ENCODE measurements at regions not wholly inside any gene's neighbourhood (a gene's known extent, or its start where the extent isn't known, plus 50 kb on each side); places are given as distances from the start of the nearest gene placed in this dataset.
"Not testable (repeated sequence)": the region's sequence is repeated elsewhere in the genome, so short reads cannot be mapped to it uniquely, and the experiment has no call there.

- not testable (repeated sequence) for DNase-seq (ENCODE audit: low read depth)
Measured at GRCh38 chr16:15307184-15307583, 70.9 kb downstream of the NPIPA5 start.

DNA sequence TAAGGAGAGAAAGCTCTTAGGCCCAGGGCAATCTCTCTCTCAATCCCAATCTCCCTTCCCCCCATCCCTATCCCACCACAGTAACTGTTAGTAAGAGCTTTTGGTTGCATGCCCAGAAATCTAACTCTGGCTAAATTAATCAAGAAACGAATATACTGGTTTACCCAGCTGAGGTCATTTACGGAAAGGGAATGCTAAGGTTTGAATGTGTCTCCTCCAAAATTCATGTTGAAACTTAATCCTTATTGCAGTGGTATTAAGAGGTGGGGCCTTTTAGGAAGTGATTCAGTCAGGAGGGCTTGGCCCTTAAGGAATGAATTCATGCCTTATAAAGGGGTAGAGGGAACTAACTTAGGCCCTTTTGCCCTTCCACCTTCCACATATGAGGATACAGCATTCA, 72.2 kb downstream of the NPIPA5 start:
- peak; percentile 57 for DNase-seq (ENCODE audit: low read depth)

DNA sequence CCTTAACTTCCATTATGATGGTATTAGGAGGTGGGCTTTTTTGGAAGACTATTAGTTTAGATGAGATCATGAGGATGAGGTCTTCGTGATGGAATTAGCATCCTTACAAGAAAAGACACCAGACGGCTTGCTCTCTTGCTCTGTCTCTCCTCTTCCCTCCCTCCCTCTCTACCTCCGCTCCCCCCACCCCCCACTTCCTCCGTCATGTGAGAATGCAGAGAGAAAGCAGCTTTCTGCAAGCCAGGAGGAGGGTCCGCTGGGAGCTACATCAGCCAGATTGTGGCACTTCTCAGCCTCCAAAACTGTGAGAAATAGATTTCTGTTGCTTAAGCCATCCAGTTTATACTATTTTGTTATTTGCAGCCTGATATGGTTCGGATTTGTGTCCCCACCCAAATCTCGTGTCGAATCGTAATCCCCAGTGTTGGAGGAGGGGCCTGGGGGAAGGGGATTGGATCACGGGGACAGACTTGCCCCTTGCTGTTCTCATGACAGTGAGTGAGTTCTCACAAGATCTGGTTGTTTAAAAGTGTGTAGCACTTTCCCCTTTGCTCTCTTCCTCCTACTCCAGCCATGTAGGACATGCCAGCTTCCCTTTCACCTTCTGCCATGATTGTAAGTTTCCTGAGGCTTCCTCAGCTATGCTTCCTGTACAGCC, 74.3 kb downstream of the NPIPA5 start:
- DNase-seq (ENCODE audit: low read depth): not testable (repeated sequence)

- not testable (repeated sequence) for DNase-seq (ENCODE audit: low read depth)
Measured at GRCh38 chr16:15297104-15297503, 81.0 kb downstream of the NPIPA5 start.

- DNase-seq (ENCODE audit: low read depth): not testable (repeated sequence)
Measured at GRCh38 chr16:15274796-15275195, 103.3 kb downstream of the NPIPA5 start.

DNA sequence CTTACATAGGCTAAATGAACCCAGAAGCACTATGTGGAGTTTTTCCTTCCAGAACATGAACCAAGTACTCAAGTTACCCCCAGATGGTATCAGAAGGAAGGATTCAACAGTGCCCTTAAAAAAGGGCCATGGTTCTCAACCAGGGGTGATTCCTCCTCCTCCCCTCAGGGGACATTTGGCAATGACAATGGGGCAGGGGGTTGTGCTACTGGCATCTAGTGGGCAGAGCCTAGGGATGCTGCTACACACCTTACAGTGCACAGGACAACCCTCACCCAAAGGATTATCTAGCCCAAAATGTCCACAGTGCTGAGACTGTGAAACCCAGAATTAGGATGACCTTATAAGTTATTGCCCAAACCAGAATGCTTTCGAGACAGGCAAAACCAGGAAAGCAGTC, 104.1 kb downstream of the NPIPA5 start:
- not testable (repeated sequence) for DNase-seq (ENCODE audit: low read depth)

DNA sequence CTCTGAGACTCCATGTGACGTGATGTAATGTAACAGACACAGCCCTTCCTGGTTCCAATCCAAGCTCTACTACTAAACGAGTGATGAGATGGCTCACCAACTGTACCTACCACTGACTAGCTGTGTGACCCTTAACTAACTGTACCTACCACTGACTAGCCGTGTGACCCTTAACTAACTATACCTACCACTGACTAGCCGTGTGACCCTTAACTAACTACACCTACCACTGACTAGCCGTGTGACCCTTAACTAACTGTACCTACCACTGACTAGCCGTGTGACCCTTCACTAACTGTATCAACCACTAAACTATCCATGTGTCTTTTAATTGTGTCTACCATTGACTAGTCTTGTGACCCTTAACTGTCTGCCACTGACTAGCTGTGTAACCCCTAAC, 111.2 kb downstream of the NPIPA5 start:
- not testable (repeated sequence) for DNase-seq (ENCODE audit: low read depth)

GRCh38 chr16:15262212-15262611, 115.9 kb downstream of the NPIPA5 start:
- not testable (repeated sequence) for DNase-seq (ENCODE audit: low read depth)

DNA sequence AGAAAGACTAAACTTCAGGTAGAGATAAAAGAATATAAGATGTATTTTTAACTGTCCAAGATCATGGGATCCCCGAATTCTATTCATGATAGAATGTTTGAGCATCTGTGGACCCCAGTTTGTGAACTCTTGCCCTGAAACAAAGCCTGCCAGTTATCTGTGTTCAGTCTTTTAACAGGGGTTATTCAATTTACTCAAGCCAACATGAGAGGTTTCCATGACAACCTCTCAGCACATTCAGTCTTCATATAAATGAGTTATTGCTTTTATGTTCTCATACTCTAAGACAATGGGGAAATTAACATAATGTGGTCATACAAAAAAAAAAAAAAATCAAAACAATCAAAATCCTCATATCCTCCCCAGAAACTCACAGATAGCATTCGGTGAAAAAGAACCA, 130.1 kb downstream of the NPIPA5 start:
- not testable (repeated sequence) for DNase-seq (ENCODE audit: low read depth)

DNA sequence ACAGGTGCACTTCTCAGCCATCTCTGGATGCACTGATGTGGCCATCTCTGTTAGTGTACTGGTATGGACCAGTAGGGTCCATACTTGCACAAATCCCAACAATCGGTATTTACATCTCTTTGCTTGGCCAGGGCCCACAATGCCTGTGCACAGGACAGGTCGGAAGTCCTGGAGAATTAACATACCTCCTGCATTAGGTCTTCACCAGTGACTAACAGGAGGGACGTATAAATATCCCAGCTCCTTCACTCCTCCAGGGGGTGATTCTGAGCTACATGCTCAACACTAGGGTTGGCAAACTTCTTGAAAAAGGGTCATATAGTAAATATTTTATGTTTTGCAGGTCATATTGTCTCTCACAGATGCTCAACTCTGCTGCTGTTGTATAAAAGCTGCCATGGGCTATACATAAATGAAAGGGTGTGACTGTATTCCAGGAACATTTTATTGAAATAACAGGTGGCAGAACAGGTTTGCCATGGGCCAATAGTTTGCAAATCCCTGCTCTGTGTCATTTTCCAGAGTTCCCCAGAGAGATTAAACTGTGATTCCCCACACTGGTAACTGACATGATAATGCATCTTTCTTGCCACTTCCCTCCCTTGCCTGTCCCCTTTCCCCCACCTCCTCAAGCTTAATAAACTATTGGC, 141.3 kb downstream of the NPIPA5 start:
- DNase-seq (ENCODE audit: low read depth): not testable (repeated sequence)

DNA sequence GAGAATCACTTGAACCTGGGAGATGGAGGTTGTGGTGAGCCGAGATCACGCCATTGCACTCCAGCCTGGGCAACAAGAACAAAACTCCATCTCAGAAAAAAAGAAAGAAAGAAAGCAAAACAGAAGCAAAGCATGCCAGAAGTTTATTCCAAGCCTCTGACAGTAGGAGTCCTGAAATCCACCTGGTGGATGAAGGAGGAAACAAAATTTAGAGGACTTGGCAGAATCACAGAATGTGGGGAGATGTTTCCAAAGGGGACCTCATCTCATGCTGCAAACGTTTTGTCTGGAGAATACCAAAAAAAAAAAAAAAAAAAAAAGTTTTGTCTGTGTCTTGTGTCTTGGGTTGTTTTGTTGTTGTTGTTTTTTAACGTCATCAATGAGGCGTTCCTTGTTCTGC, 141.1 kb upstream of the RRN3 start:
- not testable (repeated sequence) for DNase-seq (ENCODE audit: low read depth)

DNA sequence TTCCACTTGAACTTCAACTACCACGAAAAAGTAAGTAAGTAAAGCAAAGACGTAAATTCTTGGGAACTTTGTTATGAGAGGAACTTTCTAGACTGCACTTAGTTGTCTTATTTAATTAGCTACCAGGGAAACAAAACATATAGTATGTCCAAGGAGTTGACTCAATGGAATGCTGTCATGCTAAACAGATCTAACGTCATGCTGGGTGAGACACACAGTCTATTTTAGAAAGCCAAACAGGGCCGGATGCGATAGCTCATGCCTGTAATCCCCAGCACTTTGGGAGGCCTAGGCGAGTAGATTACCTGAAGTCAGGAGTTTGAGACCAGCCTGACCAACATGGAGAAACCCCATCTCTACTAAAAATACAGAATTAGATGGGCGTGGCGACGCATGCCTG, 140.6 kb upstream of the RRN3 start:
- DNase-seq (ENCODE audit: low read depth): not testable (repeated sequence)

- not testable (repeated sequence) for DNase-seq (ENCODE audit: low read depth)
Measured at GRCh38 chr16:15230432-15230831, 136.4 kb upstream of the RRN3 start.

DNA sequence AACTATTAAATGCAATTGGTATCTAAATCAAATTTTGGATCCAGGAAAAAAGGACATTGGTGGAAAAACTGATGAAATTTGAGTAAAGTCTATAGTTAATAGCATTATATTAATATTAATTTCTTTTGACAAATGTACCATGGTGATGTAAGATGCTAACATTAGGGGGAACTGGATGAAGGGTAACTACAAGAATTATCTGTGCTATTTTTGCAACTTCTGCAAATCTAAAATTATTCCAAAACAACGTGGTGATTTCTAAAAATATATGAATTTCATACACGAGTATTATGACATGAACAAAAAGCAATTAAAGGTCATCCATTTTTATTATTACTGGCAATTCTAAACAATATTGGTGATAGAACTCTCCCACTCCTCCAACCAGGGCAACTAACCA, 135.6 kb upstream of the RRN3 start:
- DNase-seq (ENCODE audit: low read depth): not testable (repeated sequence)

DNA sequence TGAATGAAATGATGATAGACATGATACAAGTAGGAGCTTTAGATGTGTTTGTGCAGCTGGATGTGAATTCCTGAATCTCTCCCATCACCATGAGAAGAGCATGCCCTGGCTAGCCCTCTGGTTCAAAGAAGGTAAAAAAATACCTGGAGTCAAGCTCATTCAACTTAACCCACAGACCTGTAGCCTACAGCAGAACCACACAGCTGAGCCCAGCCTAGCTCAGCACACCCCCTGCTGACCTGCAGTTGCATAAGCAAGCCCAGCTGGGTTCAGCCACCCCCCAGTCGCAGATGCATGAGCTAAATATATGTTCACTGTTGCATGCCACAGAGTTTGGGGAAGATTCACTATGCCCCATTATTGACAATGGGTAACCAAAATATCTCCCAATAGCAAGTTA, 130.6 kb upstream of the RRN3 start:
- DNase-seq (ENCODE audit: low read depth): not testable (repeated sequence)

DNA sequence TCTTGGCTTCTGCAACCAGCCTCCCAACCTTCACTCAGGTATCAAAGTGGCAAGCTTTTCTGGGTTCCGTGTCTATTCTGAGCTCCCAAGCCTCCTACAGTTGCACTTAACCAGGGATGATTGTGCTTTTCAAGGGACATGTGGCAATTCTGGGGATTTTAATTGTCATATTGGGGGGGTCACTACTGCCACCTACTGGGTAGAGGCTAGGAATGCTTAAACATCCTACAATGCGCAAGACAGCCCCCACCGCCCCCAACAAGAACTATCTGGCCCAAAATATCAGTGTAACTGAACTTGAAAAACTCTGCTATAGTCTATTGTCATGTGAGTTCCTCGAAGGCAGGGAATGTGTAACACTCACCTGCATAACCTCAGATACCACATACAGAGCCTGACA, 129.3 kb upstream of the RRN3 start:
- not testable (repeated sequence) for DNase-seq (ENCODE audit: low read depth)

- peak; percentile 24 for DNase-seq (ENCODE audit: low read depth)
Measured at GRCh38 chr16:15219679-15220615, 125.9 kb upstream of the RRN3 start.

DNA sequence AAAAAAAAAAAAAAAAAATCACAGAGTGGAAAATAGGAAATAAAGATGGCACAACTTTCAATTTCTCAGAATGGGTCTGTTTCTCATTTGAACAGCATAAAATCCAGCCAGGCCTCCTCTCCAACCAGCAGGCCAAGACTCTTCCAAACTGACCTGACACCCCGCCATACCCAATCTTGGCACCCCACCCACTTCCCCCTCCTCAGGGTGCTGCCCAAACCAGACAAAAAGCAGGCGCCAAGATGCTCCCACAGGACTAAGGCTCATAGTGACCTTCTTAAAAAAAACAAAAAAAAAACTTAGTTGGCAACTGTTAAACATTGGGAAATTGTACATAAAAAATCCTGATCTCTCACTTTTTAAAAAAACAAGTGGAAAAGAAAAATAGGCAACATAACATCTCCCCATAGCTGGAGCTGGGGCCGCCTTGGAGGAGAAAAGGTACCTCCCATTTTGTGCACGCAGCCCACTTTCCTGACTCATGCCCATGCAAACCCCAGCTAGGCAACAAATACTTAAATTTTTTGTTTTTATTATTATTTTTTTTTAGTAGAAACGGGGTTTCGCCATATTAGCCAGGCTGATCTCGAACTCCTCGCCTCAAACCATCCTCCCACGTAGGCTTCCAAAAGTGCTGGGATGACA, 124.9 kb upstream of the RRN3 start:
- not testable (repeated sequence) for DNase-seq (ENCODE audit: low read depth)

- not testable (repeated sequence) for DNase-seq (ENCODE audit: low read depth)
Measured at GRCh38 chr16:15207202-15207981, 113.3 kb upstream of the RRN3 start.

DNA sequence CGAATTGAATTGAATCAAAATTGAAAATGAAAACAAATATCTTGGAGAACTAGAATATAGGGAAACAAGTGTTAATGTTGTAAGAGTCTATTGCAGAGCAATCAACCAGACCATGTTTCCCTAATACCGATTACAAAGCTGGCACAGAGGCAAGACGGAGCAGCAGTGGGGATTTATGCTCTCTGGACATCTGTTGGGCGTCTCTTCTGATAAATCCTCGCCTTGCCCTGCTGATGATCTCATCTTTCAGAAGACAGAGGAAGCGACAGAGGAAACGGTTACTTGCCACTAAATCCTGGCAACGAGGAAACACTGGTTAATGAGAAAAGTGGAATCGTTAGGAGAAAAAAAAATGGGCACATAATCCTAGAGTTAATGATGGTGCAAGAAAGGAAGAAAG, 112.4 kb upstream of the RRN3 start:
- DNase-seq (ENCODE audit: low read depth): not testable (repeated sequence)

DNA sequence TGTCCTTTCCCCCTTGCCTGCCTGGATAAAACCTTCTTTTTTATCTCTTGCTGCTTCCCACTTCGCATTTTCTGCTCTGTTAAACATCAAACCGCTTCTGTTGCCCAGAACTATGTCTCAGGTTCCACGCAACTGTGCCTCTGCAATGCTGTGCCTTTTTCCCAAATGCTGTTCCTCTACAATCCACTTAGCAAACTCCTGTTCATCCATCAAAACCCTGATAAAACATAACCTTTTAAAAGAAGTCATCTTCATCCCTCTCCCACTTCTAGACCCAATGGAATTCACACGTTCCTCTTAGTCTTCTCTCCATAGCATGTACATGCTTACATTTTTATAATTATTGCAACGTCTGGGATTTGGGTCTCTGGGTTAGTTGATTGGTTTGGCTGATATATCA, 111.9 kb upstream of the RRN3 start:
- not testable (repeated sequence) for DNase-seq (ENCODE audit: low read depth)
